ENCODE measurements at regions not wholly inside any gene's neighbourhood (a gene's known extent, or its start where the extent isn't known, plus 50 kb on each side); places are given as distances from the start of the nearest gene placed in this dataset.
"Not testable (repeated sequence)": the region's sequence is repeated elsewhere in the genome, so short reads cannot be mapped to it uniquely, and the experiment has no call there.

DNA sequence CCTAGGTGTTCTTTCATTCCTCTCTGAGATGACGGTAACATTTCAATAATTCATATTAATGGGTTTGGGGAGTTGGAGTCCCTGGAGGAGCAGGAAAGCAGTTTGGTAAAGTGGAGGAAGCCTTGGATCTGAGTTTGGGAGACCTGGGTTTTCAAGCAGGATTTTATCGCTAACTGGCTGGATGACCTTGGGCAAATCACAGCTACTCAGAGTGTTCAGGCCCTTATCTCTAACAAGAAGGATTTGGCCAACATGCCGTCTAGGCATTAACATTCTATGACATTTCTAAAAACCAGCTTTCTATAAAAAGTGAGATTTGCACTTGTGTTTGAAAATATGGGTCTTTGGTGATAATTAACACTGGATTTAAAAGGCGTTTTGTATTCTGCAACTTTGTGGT, 59.7 kb upstream of the MEX3C start:
- no peaks in the 10 kb centered on the region for H3K27me3 ChIP-seq
- no peaks in the 10 kb centered on the region for H3F3A ChIP-seq (ENCODE audit: low read depth)
- H3K9me3 Mint-ChIP-seq, result no peaks in the 10 kb centered on the region

DNA sequence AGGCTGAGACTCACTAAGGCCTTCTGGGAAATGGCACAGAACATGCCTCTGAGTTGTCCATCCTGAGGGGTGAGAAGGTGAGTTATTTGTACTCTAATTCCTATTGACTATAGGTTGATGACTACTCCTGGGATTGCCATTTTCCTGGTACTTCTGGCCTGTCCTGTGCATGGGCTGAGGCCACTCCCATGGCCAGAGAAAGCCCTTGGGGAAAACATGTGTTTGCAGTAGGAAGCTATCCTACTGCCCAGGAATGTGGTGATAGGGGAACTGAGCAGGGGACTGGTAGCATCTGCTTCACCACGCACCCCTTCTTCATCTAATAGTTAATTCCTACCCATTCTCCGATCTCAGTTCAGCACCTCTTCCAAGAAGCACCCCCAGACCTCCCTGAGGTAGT, 62.6 kb upstream of the MEX3C start:
- Mint-ChIP-seq H3K27ac (no peak overlapping the region), H3K36me3 (no peaks in the 10 kb centered on the region), H3K4me3 (no peak overlapping the region), H3K9me3 (no peaks in the 10 kb centered on the region), H3K27me3 (ENCODE audit: insufficient read depth, low read depth) (peaks cover 4% of the 10 kb centered on the region), H3K4me1 (no peaks in the 10 kb centered on the region)
- Histone ChIP-seq H3K4me2 (no peak overlapping the region), H3K79me2 (ENCODE audit: low read depth) (no peaks in the 10 kb centered on the region), H3K9me3 (ENCODE audit: low read depth) (no peaks in the 10 kb centered on the region), H3K9ac (no peak overlapping the region), H2AFZ (replicated peaks) (no peak overlapping the region), H3K27ac (no peak overlapping the region), H3K27me3 (no peaks in the 10 kb centered on the region), H3K36me3 (no peaks in the 10 kb centered on the region), H3F3A (ENCODE audit: low read depth) (no peaks in the 10 kb centered on the region), H4K20me1 (ENCODE audit: low read depth) (no peaks in the 10 kb centered on the region), H3K4me3 (no peak overlapping the region), H3K4me1 (no peaks in the 10 kb centered on the region)
- DNase-seq (ENCODE audit: low spot score), result no peak
- TF ChIP-seq EZH2 (IDR thresholded peaks at IDR 0.05), result no peak
- no peak for TF ChIP-seq EZH2phosphoT487 (IDR thresholded peaks at IDR 0.05)
- TF ChIP-seq, protein P1, sequence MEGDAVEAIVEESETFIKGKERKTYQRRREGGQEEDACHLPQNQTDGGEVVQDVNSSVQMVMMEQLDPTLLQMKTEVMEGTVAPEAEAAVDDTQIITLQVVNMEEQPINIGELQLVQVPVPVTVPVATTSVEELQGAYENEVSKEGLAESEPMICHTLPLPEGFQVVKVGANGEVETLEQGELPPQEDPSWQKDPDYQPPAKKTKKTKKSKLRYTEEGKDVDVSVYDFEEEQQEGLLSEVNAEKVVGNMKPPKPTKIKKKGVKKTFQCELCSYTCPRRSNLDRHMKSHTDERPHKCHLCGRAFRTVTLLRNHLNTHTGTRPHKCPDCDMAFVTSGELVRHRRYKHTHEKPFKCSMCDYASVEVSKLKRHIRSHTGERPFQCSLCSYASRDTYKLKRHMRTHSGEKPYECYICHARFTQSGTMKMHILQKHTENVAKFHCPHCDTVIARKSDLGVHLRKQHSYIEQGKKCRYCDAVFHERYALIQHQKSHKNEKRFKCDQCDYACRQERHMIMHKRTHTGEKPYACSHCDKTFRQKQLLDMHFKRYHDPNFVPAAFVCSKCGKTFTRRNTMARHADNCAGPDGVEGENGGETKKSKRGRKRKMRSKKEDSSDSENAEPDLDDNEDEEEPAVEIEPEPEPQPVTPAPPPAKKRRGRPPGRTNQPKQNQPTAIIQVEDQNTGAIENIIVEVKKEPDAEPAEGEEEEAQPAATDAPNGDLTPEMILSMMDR (IDR thresholded peaks at IDR 0.05), result no peak

More for the DNA sequence above, 59.7 kb upstream of the MEX3C start:
- H2AFZ ChIP-seq (replicated peaks), result no peak overlapping the region
- H3K36me3 Mint-ChIP-seq, result no peaks in the 10 kb centered on the region
- DNase-seq (ENCODE audit: low spot score), result no peak
- H3K79me2 ChIP-seq (ENCODE audit: low read depth), result no peaks in the 10 kb centered on the region
- H3K4me1 Mint-ChIP-seq, result no peaks in the 10 kb centered on the region
- no peak overlapping the region for H3K4me3 Mint-ChIP-seq
- no peak overlapping the region for H3K4me3 ChIP-seq
- no peak overlapping the region for H3K27ac ChIP-seq
- no peaks in the 10 kb centered on the region for H3K4me1 ChIP-seq
- H3K27me3 Mint-ChIP-seq (ENCODE audit: insufficient read depth, low read depth), result peaks cover 7% of the 10 kb centered on the region
- no peak overlapping the region for H3K4me2 ChIP-seq
- H3K9me3 ChIP-seq (ENCODE audit: low read depth), result no peaks in the 10 kb centered on the region
- H3K9ac ChIP-seq, result no peak overlapping the region
- H3K27ac Mint-ChIP-seq, result no peak overlapping the region
- no peaks in the 10 kb centered on the region for H4K20me1 ChIP-seq (ENCODE audit: low read depth)
- TF ChIP-seq EZH2 (IDR thresholded peaks at IDR 0.05) (no peak), EZH2phosphoT487 (IDR thresholded peaks at IDR 0.05) (no peak)
- TF ChIP-seq, protein P1 (IDR thresholded peaks at IDR 0.05), result no peak
- no peaks in the 10 kb centered on the region for H3K36me3 ChIP-seq

DNA sequence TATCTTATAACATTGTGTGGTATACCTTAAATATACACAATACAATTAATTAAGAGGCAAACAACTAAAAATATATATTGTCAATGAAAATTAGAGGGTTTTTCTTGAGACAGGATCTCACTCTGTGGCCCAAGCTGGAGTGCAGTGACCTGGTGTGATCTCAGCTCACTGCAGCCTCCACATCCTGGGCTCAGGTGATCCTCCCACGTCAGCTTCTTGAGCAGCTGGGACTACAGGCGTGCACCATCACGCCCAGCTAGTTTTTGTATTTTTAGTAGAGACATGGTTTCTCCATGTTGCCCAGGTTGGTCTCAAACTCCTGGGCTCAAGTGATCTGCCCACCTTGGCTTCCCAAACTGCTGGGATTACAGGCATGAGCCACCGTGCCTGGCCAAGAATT, 68.6 kb upstream of the MEX3C start:
- H3K4me1 Mint-ChIP-seq; H3K36me3 Mint-ChIP-seq; H3K4me2 ChIP-seq; H3K27me3 Mint-ChIP-seq (ENCODE audit: insufficient read depth, low read depth); H3K27me3 ChIP-seq; H3K9ac ChIP-seq; H3K4me3 ChIP-seq; H3K9me3 Mint-ChIP-seq; H4K20me1 ChIP-seq (ENCODE audit: low read depth); H3F3A ChIP-seq (ENCODE audit: low read depth); H3K79me2 ChIP-seq (ENCODE audit: low read depth); H3K9me3 ChIP-seq (ENCODE audit: low read depth); H3K36me3 ChIP-seq; H3K27ac ChIP-seq; H3K4me3 Mint-ChIP-seq; H3K4me1 ChIP-seq; DNase-seq (ENCODE audit: low spot score); H3K27ac Mint-ChIP-seq; H2AFZ ChIP-seq (replicated peaks): not testable (repeated sequence)

DNA sequence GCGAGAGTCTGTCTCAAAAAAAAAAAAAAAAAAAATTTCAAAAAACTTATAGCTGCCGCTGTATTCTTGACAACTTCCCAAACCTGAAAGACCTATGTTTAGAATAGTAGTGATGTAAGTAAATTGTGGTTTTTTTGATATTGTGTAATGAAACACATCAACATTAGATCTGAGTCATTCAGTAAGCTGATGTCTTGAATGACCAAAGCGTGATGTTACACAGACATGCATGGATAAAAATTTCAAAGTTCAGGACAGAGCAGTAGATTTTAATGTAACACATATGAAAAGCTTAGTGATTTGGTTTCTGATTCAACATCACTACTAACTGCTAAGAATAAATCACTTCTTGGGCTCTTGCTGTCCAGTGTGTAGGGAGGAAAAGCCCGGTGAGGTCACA, 69.3 kb upstream of the MEX3C start:
- Mint-ChIP-seq H3K4me3 (no peak overlapping the region), H3K9me3 (no peaks in the 10 kb centered on the region), H3K4me1 (no peaks in the 10 kb centered on the region), H3K36me3 (no peaks in the 10 kb centered on the region), H3K27ac (no peak overlapping the region), H3K27me3 (ENCODE audit: insufficient read depth, low read depth) (peaks cover 7% of the 10 kb centered on the region)
- Histone ChIP-seq H4K20me1 (ENCODE audit: low read depth) (no peaks in the 10 kb centered on the region), H3K9ac (no peak overlapping the region), H3K4me3 (no peak overlapping the region), H3K79me2 (ENCODE audit: low read depth) (no peaks in the 10 kb centered on the region), H3K4me2 (no peak overlapping the region), H3K27me3 (no peaks in the 10 kb centered on the region), H2AFZ (replicated peaks) (no peak overlapping the region), H3K4me1 (no peaks in the 10 kb centered on the region), H3K27ac (no peak overlapping the region), H3K36me3 (no peaks in the 10 kb centered on the region), H3K9me3 (ENCODE audit: low read depth) (no peaks in the 10 kb centered on the region), H3F3A (ENCODE audit: low read depth) (no peaks in the 10 kb centered on the region)
- TF ChIP-seq, protein P1 (IDR thresholded peaks at IDR 0.05), result no peak
- no peak for TF ChIP-seq EZH2 (IDR thresholded peaks at IDR 0.05)
- no peak for TF ChIP-seq EZH2phosphoT487 (IDR thresholded peaks at IDR 0.05)
- no peak for DNase-seq (ENCODE audit: low spot score)

Measured in neural progenitor cell (in vitro differentiated cells).